ENCODE measurements at regions not wholly inside any gene's neighbourhood (a gene's known extent, or its start where the extent isn't known, plus 50 kb on each side); places are given as distances from the start of the nearest gene placed in this dataset.
A peak's percentile ranks its signal among the peaks of the same experiment; 100 is the strongest.
"Not testable (repeated sequence)": the region's sequence is repeated elsewhere in the genome, so short reads cannot be mapped to it uniquely, and the experiment has no call there.

- DNase-seq, result no peak
These were observed 62.3 kb upstream of the PAGE3 start for GRCh38 chrX:55326985-55327384.

DNA sequence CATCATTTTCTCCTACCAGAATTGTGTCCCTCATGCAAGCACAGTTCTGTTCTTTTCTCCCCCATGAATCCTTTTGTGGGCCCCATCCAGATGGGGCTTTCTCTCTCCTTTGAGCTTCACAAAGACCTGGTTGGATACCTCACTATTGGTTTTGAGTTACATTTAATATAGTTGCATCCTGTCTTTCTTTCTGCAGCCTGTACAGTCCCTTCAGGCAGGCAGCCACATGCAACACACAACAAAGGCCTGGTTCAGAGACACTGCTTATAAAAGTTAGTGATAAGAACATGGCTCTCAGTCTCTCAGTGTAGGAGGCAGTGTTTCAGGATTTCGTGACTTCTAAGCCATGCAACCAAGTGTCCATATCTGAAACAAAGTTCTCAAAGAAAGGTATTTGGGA lies 70.6 kb upstream of the PAGE3 start:
- DNase-seq, result no peak

- DNase-seq, result no peak
These were observed 71.5 kb upstream of the PAGE3 start for GRCh38 chrX:55336176-55336575.

DNA sequence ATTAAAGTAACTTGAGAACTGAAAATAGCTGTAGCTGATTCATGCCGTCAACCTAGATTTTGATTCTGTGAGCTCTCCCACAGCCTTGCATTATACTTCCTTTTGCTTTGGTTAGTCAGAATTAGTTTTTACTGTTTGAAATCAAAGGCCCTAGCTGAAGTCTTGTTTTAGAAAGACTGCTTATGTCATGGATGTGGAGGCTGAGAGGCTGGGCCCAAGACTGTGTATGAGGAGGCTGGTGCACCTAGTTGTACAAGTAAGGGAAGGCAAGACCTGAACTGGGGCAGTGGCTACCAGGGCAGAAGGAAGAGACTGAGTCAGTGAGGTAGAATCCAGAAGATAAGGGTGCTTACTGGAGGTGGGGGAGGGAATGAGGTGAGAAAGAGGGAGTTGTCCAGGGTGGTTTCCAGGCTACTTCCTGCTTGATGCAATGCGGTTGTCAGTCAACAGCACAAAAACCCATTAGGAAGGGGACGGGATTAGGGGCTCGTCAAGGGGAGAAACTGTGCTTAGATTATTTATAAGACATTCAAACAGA lies 76.2 kb upstream of the PAGE3 start:
- no peak for DNase-seq

GRCh38 chrX:55342533-55343501 lies 78.1 kb upstream of the PAGE3 start:
- DNase-seq, result peak; percentile 37

- DNase-seq, result no peak
These were observed 91.9 kb upstream of the PAGE3 start for GRCh38 chrX:55356609-55357008.

- no peak for DNase-seq
These were observed 92.5 kb upstream of the PAGE3 start for GRCh38 chrX:55357236-55357635.

DNA sequence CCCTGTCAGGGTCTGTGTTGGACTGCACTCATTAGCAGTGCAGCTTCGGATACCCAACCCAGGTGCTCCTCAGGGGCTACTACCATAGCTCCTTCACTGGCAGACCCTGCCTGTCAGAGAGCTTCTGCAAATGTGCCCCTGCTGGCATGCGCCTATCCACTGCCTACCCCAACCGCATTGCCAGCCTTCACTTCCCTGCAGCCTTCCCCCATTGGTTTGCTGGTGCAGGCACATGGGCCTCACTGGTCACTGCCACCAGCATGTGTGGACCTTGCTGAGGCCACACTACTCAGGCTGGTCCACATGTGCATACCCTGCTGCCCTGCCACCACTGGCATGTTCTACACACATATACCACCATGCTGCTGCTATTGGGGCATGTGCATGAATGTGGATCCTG lies 72.5 kb upstream of the MAGEH1 start:
- no peak for DNase-seq

DNA sequence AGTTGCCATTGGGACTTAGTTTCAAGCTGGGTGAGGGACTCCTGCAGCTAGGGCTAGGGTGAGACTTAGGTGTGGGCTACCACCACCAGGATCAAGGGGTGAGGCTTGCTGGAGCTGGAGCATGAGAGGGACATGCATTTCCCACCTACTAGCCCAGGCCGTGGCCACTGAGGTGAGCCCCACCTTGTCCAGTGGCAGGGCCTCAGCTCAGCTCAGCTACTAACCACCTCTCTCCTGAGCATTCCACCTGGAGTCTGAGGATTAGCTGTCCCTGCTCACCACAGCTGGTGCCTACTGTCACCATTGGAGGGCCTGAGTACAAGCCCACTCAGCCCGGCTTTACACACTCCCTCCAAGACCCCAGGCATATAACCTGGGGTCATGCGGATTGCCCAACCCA lies 62.6 kb upstream of the MAGEH1 start:
- DNase-seq, result no peak

GRCh38 chrX:55396836-55397235 lies 55.1 kb upstream of the MAGEH1 start:
- not testable (repeated sequence) for DNase-seq

All from activated CD4-positive, alpha-beta T cell treated with anti-CD3 and anti-CD28 coated beads for 48 hours (primary cell).